H1 (cell line): ENCODE measurements at regions not wholly inside any gene's neighbourhood (a gene's known extent, or its start where the extent isn't known, plus 50 kb on each side); places are given as distances from the start of the nearest gene placed in this dataset.

Source experiments
- BACH1 ChIP-seq: IDR thresholded peaks from 2 replicates; pipeline ENCODE4 v1.6.1; 2012; ENCODE audit warnings: low read length, improper control_type of control experiment
- BRCA1 ChIP-seq: IDR thresholded peaks from 2 replicates; pipeline ENCODE4 v1.6.1; 2012; ENCODE audit warnings: low read depth, low read length, improper control_type of control experiment
- CBX8 ChIP-seq: fragments of 300-800, 300-1000 bp; sonication (generic); IDR thresholded peaks from 2 replicates; pipeline ENCODE4 v1.7.1; 2016; ENCODE audit warnings: low read depth, low read length, borderline replicate concordance
- CREB1 ChIP-seq: IDR thresholded peaks from 2 replicates; pipeline ENCODE4 v1.6.1; 2012; ENCODE audit warnings: inconsistent platforms
- EP300 ChIP-seq, 2 experiments: IDR thresholded peaks; 1 replicate in 1 of 2; 2 replicates in 1 of 2; pipeline ENCODE4 v1.6.1; 2011 to 2012; ENCODE audit warnings: low read depth in 2 of 2, low read length in 2 of 2, mild to moderate bottlenecking in 2 of 2, borderline replicate concordance in 1 of 2, inconsistent platforms in 1 of 2, moderate library complexity in 1 of 2
- EZH2 ChIP-seq: fragments of 200-600 bp; sonication (generic); IDR thresholded peaks from 2 replicates; pipeline ENCODE4 v1.7.1; 2012; ENCODE audit warnings: low read depth, mild to moderate bottlenecking, moderate library complexity, low read length, inconsistent platforms; ENCODE audit not compliant: severe bottlenecking
- POLR2A ChIP-seq, 2 experiments: IDR thresholded peaks; 1 replicate in 1 of 2; 2 replicates in 1 of 2; pipeline ENCODE4 v1.6.1; 2011; ENCODE audit warnings: low read depth in 2 of 2, low read length in 2 of 2, mild to moderate bottlenecking in 2 of 2; ENCODE audit errors: control extremely low read depth in 1 of 2
- RAD21 ChIP-seq, 2 experiments: IDR thresholded peaks in 1 of 2; conservative IDR thresholded peaks in 1 of 2; 2 replicates each; pipeline ENCODE4 v1.6.1; 2011; ENCODE audit warnings: low read depth in 2 of 2, low read length in 2 of 2, improper control_type of control experiment in 1 of 2, inconsistent platforms in 1 of 2, mild to moderate bottlenecking in 1 of 2, moderate library complexity in 1 of 2
- RFX5 ChIP-seq: IDR thresholded peaks from 2 replicates; pipeline ENCODE4 v1.6.1; 2011; ENCODE audit warnings: low read depth, low read length, improper control_type of control experiment, borderline replicate concordance
- SP4 ChIP-seq: IDR thresholded peaks from 2 replicates; pipeline ENCODE4 v1.6.1; 2012; ENCODE audit warnings: low read length, inconsistent platforms
- TAF1 ChIP-seq: IDR thresholded peaks from 2 replicates; pipeline ENCODE4 v1.6.1; 2011; ENCODE audit warnings: mild to moderate bottlenecking, low read depth, low read length
- YY1 ChIP-seq: IDR thresholded peaks from 2 replicates; pipeline ENCODE4 v1.6.1; 2011; ENCODE audit warnings: low read depth, mild to moderate bottlenecking, low read length
- TF ChIP-seq, protein P1 (sequence below), 3 experiments: IDR thresholded peaks; 1 replicate in 2 of 3; 2 replicates in 1 of 3; pipeline versions ENCODE4 v1.5.1 to v1.6.1; 2011; ENCODE audit warnings: low read length in 3 of 3, mild to moderate bottlenecking in 3 of 3, inconsistent platforms in 2 of 3, low read depth in 1 of 3, moderate library complexity in 1 of 3; ENCODE audit not compliant: insufficient read depth in 1 of 3; ENCODE audit errors: control extremely low read depth in 1 of 3

DNA sequence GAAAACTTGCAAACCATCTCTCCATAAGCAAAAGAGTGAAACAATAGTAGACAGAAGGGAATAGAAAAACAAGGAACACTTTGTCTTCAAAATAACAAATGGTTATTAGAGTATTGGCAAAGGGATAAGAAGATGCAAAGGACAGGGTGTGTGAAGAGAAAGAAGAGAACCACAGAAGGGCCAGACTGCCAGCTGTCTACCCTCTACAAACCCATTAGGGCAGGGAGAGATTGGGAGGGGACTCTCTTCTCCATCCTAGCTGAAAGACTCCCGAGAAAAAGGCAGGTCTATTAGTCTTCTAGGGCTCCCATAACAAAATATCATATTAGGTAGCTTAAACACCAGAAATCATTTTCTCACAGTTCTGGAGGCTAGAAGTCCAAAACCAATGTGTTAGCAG is 292.8 kb downstream of the PTBP2 start:
- TF ChIP-seq RFX5 (no peak), CREB1 (no peak), RAD21 (IDR thresholded peaks at IDR 0.05 in 1 of 2, conservative IDR thresholded peaks at IDR 0.05 in 1 of 2; ENCODE audit: low read depth in 2 of 2, low read length in 2 of 2) (no peak), POLR2A (IDR thresholded peaks at IDR 0.05; ENCODE audit: control extremely low read depth in 1 of 2, low read depth in 2 of 2, low read length in 2 of 2) (no peak), EZH2 (no peak), SP4 (no peak), TAF1 (no peak), CBX8 (no peak), EP300 (IDR thresholded peaks at IDR 0.05; ENCODE audit: borderline replicate concordance in 1 of 2, low read depth in 2 of 2, low read length in 2 of 2) (no peak), YY1 (no peak), BACH1 (no peak), BRCA1 (no peak)
- TF ChIP-seq, protein P1, sequence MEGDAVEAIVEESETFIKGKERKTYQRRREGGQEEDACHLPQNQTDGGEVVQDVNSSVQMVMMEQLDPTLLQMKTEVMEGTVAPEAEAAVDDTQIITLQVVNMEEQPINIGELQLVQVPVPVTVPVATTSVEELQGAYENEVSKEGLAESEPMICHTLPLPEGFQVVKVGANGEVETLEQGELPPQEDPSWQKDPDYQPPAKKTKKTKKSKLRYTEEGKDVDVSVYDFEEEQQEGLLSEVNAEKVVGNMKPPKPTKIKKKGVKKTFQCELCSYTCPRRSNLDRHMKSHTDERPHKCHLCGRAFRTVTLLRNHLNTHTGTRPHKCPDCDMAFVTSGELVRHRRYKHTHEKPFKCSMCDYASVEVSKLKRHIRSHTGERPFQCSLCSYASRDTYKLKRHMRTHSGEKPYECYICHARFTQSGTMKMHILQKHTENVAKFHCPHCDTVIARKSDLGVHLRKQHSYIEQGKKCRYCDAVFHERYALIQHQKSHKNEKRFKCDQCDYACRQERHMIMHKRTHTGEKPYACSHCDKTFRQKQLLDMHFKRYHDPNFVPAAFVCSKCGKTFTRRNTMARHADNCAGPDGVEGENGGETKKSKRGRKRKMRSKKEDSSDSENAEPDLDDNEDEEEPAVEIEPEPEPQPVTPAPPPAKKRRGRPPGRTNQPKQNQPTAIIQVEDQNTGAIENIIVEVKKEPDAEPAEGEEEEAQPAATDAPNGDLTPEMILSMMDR (IDR thresholded peaks at IDR 0.05; ENCODE audit: control extremely low read depth in 1 of 3, insufficient read depth in 1 of 3, low read depth in 1 of 3, low read length in 3 of 3): no peak
